Endodermal cell (in vitro differentiated cells): ENCODE measurements at regions not wholly inside any gene's neighbourhood (a gene's known extent, or its start where the extent isn't known, plus 50 kb on each side); places are given as distances from the start of the nearest gene placed in this dataset.

ENCODE experiments used
- DNase-seq: peaks from one replicate; pipeline ENCODE4 v3.0.0-alpha.2; 2017
- H3K27ac ChIP-seq: 2 replicates; pipeline ENCODE4 v1.5.1; 2013; ENCODE audit warnings: mild to moderate bottlenecking, low read depth, low read length, moderate library complexity
- H3K27me3 ChIP-seq: 2 replicates; pipeline ENCODE4 v1.6.1; 2013; ENCODE audit warnings: mild to moderate bottlenecking, low read length, moderate library complexity; ENCODE audit not compliant: insufficient read depth, control insufficient read depth, poor library complexity, severe bottlenecking
- H3K36me3 ChIP-seq: 2 replicates; pipeline ENCODE4 v1.7.0; 2013; ENCODE audit warnings: mild to moderate bottlenecking, low read length, moderate library complexity; ENCODE audit not compliant: control insufficient read depth, insufficient read depth
- H3K4me1 ChIP-seq: one replicate; pipeline ENCODE4 v1.7.0; 2013; ENCODE audit warnings: low read length; ENCODE audit not compliant: control insufficient read depth, insufficient read depth
- H3K4me3 ChIP-seq: 2 replicates; pipeline ENCODE4 v1.5.1; 2013; ENCODE audit warnings: mild to moderate bottlenecking, low read length, moderate library complexity
- H3K9ac ChIP-seq: 2 replicates; pipeline ENCODE4 v1.6.1; 2013; ENCODE audit warnings: mild to moderate bottlenecking, low read length, moderate library complexity; ENCODE audit not compliant: poor library complexity, severe bottlenecking; ENCODE audit errors: extremely low read depth
- H3K9me3 ChIP-seq: 2 replicates; pipeline ENCODE4 v1.6.1; 2013; ENCODE audit warnings: mild to moderate bottlenecking, low read length, moderate library complexity; ENCODE audit not compliant: control insufficient read depth
- H3K27ac Mint-ChIP-seq: 2 replicates; pipeline ENCODE4 v1.8.0; 2020; ENCODE audit warnings: mixed read lengths
- H3K27me3 Mint-ChIP-seq: 2 replicates; pipeline ENCODE4 v1.8.0; 2021; ENCODE audit warnings: mild to moderate bottlenecking, mixed read lengths; ENCODE audit not compliant: insufficient read depth
- H3K36me3 Mint-ChIP-seq: 2 replicates; pipeline ENCODE4 v1.8.0; 2020; ENCODE audit warnings: low read depth, mixed read lengths
- H3K4me1 Mint-ChIP-seq: 2 replicates; pipeline ENCODE4 v1.8.0; 2020; ENCODE audit warnings: mixed read lengths
- H3K4me3 Mint-ChIP-seq: 2 replicates; pipeline ENCODE4 v1.8.0; 2020; ENCODE audit warnings: mild to moderate bottlenecking, moderate library complexity, mixed read lengths
- H3K9me3 Mint-ChIP-seq: 2 replicates; pipeline ENCODE4 v1.8.0; 2020; ENCODE audit warnings: mild to moderate bottlenecking, mixed read lengths
- CTCF ChIP-seq: fragments of 200-600 bp; sonication (generic); conservative IDR thresholded peaks from 2 replicates; pipeline ENCODE4 v1.5.0; 2021; ENCODE audit warnings: antibody characterized with exemption, mild to moderate bottlenecking
- WGBS, 2 experiments: methylation state at CpG; one replicate each; pipeline versions ENCODE4 v1.1.5 to v1.1.7; 2013; ENCODE audit warnings: missing lambda C conversion rate in 2 of 2, mixed read lengths in 1 of 2; ENCODE audit not compliant: insufficient coverage in 1 of 2, insufficient read length in 1 of 2; 5-methylcytosine and 5-hydroxymethylcytosine counted together

GRCh38 chr2:222355860-222356259, 57.1 kb upstream of the PAX3 start:
- Histone ChIP-seq H3K9me3 (peaks cover 14% of the 10 kb centered on the region), H3K27me3 (no peaks in the 10 kb centered on the region), H3K36me3 (no peaks in the 10 kb centered on the region), H3K4me3 (no peak overlapping the region), H3K4me1 (no peaks in the 10 kb centered on the region), H3K9ac (no peak overlapping the region), H3K27ac (no peak overlapping the region)
- Mint-ChIP-seq H3K27ac (no peak overlapping the region), H3K27me3 (peaks cover 11% of the 10 kb centered on the region), H3K4me1 (no peaks in the 10 kb centered on the region), H3K4me3 (no peak overlapping the region), H3K9me3 (peaks cover 6% of the 10 kb centered on the region), H3K36me3 (no peaks in the 10 kb centered on the region)
- TF ChIP-seq CTCF, result no peak
- no peak for DNase-seq

GRCh38 chr2:222357930-222358329, 59.1 kb upstream of the PAX3 start:
- Mint-ChIP-seq H3K9me3 (no peaks in the 10 kb centered on the region), H3K27me3 (peaks cover 11% of the 10 kb centered on the region)
- H3K9me3 ChIP-seq, result no peaks in the 10 kb centered on the region

GRCh38 chr2:222358876-222359275, 60.1 kb upstream of the PAX3 start:
- no peaks in the 10 kb centered on the region for H3K36me3 Mint-ChIP-seq
- no peaks in the 10 kb centered on the region for H3K27me3 ChIP-seq
- H3K4me1 ChIP-seq, result no peaks in the 10 kb centered on the region
- H3K27ac ChIP-seq, result no peak overlapping the region
- no peaks in the 10 kb centered on the region for H3K36me3 ChIP-seq
- H3K4me1 Mint-ChIP-seq, result no peaks in the 10 kb centered on the region
- no peak for TF ChIP-seq CTCF
- peaks cover 11% of the 10 kb centered on the region for H3K27me3 Mint-ChIP-seq
- H3K27ac Mint-ChIP-seq, result no peak overlapping the region
- no peaks in the 10 kb centered on the region for H3K9me3 ChIP-seq
- 100% methylated on average over 1 of the region's 1 CpG; no CpG with 5 or more reads in 1 of the 2 experiments for WGBS, 2 experiments
- DNase-seq, result no peak
- H3K9ac ChIP-seq, result no peak overlapping the region
- no peak overlapping the region for H3K4me3 Mint-ChIP-seq
- no peaks in the 10 kb centered on the region for H3K9me3 Mint-ChIP-seq
- no peak overlapping the region for H3K4me3 ChIP-seq

More at GRCh38 chr2:222357930-222358329, 59.1 kb upstream of the PAX3 start:
- H3K9ac ChIP-seq, result no peak overlapping the region
- no peaks in the 10 kb centered on the region for H3K27me3 ChIP-seq
- Mint-ChIP-seq H3K4me1 (no peaks in the 10 kb centered on the region), H3K4me3 (no peak overlapping the region), H3K36me3 (no peaks in the 10 kb centered on the region), H3K27ac (no peak overlapping the region)
- H3K4me3 ChIP-seq, result no peak overlapping the region
- no peak overlapping the region for H3K27ac ChIP-seq
- no peaks in the 10 kb centered on the region for H3K4me1 ChIP-seq
- no peak for TF ChIP-seq CTCF
- DNase-seq, result no peak
- H3K36me3 ChIP-seq, result no peaks in the 10 kb centered on the region
- 88% methylated on average over 1 of the region's 1 CpG; no CpG with 5 or more reads in 1 of the 2 experiments for WGBS, 2 experiments
